HG03064 (cell line): ENCODE measurements at regions not wholly inside any gene's neighbourhood (a gene's known extent, or its start where the extent isn't known, plus 50 kb on each side); places are given as distances from the start of the nearest gene placed in this dataset.

ENCODE experiments used
- ATAC-seq: cut with Tn5 transposase; IDR thresholded peaks from one replicate; pipeline ENCODE4 v1.9.1; 2021; ENCODE audit warnings: low read depth; ENCODE audit not compliant: unreplicated experiment

DNA sequence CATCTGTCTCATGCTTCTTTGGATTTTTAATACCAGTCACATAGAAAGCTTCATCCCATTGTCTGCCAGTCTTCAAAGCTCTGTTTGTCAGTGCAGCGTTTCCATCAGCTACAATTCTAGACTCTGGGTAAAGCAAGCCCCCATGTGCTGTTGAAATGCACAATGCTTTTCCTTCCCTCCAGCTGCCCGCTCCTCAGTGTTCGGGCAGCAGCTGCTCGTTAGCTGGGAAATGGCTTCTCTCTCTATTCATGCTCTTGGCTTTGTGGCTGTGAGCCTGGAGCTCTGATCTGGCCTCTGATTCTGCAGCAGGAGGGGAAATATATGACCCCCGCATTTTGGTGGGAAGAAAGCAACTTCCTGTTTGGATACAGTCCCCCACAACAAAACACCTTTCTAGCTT is 213.0 kb upstream of the CDYL start:
- no peak for ATAC-seq

DNA sequence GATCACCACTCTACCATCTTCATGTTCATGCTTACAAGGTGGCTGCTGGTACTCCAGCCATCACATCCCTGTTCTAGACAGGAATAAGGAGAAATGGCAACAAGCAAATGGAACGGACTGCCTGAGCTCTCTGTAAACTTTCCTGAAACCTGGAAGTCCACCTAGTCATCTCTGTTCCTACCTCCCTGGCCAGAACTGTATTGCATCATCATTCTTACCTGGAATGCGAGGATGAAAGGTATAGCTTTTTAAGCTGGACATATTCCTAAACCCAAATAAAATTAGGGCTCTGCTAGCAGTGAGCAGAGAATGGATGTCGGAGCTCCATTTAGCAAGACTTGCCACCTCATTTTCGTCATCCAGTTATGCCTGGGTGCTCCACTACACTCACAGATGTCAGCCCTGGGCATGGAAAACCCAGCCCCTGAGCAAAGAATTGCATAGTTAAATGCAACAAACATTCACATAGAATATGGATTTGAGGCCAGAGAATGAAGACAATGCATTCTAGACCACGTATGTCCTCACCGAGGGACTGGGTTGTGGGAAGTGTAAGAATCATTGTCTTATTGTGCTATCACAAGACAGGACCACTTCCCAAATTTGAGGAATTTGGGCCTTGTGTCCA is 214.3 kb upstream of the CDYL start:
- no peak for ATAC-seq

DNA sequence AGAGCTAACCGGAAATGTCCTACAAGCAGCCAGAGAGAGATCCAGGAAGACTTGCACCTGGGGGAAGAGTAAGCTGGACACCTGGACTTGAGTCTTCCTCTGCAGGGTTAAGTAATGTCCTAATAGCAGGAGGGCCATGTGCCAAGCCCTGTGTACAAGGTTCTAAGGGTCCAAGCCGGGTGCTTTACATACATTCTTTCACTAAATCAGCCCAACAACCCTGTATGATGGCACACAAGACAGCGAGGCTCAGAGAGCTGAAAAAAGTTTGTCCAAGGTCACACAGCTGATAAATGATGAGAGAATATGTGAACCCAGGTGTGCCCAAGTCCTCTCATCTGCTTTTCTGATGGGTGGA is 215.1 kb upstream of the CDYL start:
- no peak for ATAC-seq

GRCh38 chr6:4560221-4561077 is 215.8 kb upstream of the CDYL start:
- ATAC-seq: no peak

DNA sequence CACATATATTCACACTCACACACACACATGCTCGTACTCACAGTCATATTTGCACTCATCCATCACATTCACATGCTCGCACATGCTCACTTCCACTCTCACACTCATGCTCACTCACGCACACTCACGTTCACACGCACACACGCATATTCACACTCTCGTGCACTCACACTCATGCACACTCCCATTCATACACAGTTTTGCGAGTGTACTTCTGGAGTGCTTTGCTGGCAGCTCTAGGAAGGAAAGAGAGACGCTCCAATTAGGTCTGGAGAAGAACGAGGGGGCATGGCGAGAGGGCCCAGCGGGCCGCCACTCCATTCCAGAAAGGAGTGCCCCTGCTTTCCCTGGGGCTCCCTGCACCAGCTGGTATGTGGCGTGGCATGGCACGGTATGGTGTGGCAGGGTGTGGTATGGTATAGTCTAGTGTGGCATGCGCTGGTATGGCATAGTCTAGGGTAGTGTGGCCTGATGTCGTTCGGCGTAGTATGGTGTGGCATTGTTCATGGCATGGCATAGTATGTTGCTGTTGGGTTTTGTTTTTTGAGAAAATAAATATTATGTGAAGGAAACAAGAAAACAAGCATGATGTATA is 216.8 kb upstream of the CDYL start:
- ATAC-seq: no peak

DNA sequence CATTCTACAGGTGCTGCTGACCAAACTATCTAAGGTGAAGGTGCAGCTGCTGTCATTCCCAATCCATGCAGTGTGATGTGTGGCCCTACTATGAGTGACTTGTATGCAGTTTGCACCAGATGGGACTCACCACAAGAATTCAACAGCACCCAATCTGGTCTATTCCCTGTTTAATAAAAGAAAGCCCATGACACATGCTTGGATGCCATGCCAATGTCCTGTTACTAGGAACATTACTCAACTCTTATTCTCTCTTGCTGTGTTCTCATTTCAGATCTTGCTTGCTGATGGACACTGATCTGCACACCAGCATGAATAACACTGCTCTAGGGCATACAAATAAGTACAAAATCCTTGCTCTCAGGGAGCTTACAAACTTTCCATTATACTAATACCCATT is 221.6 kb upstream of the CDYL start:
- ATAC-seq: no peak

GRCh38 chr6:4553387-4553786 is 222.8 kb upstream of the CDYL start:
- ATAC-seq: no peak

- no peak for ATAC-seq
These were observed 226.0 kb upstream of the CDYL start for GRCh38 chr6:4550227-4550597.

- ATAC-seq: no peak
These were observed 226.5 kb upstream of the CDYL start for GRCh38 chr6:4549556-4550226.

DNA sequence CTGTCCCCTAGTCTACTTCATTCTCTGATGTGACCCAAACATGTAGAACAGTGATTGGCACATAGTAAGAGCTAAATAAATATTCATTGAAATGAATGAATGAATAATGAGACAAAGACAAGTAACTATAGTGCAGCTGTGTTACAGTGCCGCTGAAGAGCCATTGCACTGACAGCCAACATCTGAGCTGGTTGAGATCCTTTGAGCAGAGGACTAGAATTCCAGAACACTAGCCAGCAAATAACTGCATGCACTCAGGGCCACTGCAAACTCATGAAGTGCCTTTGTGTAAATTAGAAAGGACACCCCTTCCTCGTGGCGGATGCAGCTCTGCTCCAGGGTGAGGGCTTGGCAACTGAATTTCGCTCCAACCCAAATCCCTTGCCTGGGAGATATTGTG is 230.3 kb upstream of the CDYL start:
- no peak for ATAC-seq

- no peak for ATAC-seq
These were observed 232.6 kb upstream of the CDYL start for GRCh38 chr6:4543596-4543995.

DNA sequence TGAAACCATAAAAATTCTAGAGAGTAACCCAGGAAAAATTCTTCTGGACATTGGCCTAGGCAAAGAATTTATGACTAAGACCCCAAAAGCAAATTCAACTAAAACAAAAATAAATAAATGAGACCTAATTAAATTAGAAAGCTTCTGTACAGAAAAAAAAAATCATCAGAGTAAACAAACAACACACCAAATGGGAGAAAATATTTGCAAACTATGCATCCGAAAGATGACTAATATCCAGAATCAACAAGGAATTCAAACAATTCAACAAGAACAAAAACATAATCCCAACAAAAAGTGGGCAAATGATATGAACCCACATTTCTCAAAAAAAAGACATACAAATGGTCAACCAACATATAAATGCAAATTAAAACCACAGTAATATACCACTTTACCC is 242.6 kb upstream of the CDYL start:
- ATAC-seq: no peak

- no peak for ATAC-seq
These were observed 244.8 kb upstream of the CDYL start for GRCh38 chr6:4531406-4531805.

DNA sequence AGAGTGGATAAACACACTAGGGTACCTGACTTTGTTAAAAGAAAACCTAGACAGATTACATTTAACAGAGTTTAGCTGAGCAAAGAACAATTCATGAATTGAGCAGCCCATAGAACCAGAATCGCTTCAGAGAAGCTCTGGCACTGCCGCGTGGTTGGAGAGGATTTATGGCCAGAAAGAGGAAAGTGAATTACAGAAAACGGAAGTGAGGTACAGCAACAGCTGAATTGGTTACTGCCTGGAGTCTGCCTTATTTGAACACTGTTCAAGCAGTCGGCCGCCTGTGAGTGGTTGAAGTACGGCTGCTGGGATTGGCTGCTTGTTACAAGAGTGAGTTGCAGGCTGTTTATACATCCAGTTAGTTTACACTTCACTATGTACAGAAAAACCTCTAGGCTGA is 253.8 kb upstream of the CDYL start:
- no peak for ATAC-seq

DNA sequence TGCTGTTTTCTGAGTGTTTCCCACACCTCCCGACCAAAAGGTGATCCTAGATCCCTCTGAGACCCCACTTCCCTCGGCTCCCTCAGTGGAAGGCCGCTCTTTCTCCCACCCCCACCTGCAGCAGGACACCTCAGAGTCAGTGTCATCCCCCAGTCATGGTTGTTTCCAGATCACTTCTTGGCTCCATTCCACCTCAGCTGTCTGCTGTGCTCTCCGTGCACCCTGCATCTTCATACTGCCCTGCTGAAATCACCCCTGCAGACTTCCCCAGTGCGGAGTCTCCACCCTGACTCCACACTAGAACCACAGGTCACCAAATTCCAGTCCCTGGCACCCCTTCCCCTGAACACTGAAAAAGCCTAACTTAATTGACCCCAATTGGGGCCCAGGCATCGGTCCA is 255.1 kb upstream of the CDYL start:
- no peak for ATAC-seq

DNA sequence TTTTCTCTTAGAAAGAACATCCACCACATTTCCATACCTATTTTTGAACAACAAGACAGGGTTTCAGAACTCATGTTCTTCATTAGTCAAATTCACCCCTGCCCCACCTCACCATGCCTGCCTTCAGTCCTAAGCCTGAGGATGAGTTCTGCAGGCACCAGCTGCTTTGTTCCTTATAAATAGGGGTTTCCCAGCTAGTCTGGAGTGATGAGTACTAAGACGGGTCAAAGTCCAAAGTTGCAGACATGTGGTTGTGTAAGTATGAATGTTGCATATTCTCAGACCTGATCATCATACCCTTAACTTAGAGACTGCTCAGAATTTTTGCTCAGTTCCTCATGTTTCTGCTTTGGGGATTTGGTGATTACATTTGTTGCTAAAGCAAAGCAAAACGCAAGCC is 257.7 kb upstream of the CDYL start:
- ATAC-seq: no peak

DNA sequence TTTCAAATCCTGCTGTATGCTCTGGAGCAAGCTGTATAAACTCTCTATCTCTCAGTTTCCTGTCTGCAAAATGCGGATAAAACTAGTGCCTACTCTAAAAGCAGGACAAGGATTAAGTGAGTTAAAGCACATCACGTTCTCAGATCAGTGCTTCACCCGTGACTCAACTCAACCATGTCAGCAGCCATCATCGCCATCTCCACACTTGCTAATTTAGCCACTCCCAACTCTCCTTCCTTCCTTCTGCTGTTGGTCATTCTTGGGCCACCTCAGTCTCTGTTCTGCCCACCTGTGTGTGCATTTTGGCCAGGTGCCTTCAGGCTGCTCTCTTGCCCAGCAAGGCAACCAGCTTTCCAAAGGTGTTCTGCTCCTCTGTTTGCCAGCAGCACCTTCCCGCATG is 260.0 kb upstream of the CDYL start:
- no peak for ATAC-seq

GRCh38 chr6:4513561-4513960 is 262.6 kb upstream of the CDYL start:
- ATAC-seq: no peak

- ATAC-seq: no peak
These were observed 264.1 kb upstream of the CDYL start for GRCh38 chr6:4512051-4512471.

DNA sequence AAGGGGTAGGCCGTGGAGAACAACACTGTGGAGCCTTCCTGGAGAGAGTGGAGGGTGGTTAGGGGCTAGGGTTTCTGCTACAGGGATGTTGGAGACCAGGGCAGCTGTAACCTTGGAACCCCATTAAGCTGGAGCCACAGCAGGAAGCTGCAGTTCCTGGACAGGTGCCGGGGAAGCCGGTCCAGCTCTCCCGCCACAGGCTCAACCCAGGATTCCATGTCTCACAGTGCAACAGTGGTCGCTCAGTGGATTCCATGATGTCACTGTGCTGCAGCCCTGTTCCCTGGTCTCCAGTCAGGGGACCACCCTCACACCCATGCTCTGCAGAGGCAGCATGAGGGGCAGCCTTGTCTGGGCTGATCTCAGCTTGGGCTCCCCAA is 264.6 kb upstream of the CDYL start:
- ATAC-seq: no peak

GRCh38 chr6:4510906-4511640 is 265.1 kb upstream of the CDYL start:
- ATAC-seq: no peak
